ENCODE measurements at regions not wholly inside any gene's neighbourhood (a gene's known extent, or its start where the extent isn't known, plus 50 kb on each side); places are given as distances from the start of the nearest gene placed in this dataset.

DNA sequence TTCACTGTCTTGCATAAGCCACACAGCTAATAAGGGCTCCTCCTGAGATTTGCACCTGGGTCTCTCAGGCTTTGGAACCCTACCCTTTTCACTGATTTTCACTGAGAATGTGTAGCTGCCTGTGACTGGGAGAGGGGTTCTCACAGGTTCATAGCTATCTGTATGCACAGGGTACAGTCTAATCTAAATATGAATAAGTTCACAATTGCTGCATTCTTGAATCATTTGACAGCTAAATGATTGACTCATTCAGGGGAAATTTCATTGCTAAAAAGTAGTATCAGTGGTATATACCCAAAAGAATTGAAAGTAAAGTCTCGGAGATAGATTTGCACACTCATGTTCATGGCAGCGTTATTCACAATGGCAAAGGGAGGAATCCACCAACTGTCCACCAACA, 140.7 kb downstream of the BOD1 start:
- H3K4me3 ChIP-seq (ENCODE audit: low read depth in 1 of 2, low read length in 2 of 2), result no peak overlapping the region
- H3K9ac ChIP-seq (ENCODE audit: low read depth, low read length), result no peak overlapping the region
- no peak overlapping the region for H3K4me2 ChIP-seq (ENCODE audit: insufficient read depth, low read length)
- H3K9me3 ChIP-seq (ENCODE audit: insufficient read depth, low read length, severe bottlenecking), result no peaks in the 10 kb centered on the region
- no peak for ATAC-seq (ENCODE audit: insufficient read depth, low read depth)
- H3K27ac ChIP-seq (ENCODE audit: low read length), result no peak overlapping the region
- peaks cover 4% of the 10 kb centered on the region for H3K27me3 ChIP-seq (ENCODE audit: insufficient read depth, low read length, poor library complexity)
- H3K79me2 ChIP-seq (ENCODE audit: insufficient read depth, low read length), result no peaks in the 10 kb centered on the region
- TF ChIP-seq CTCF (IDR thresholded peaks at IDR 0.05; ENCODE audit: borderline replicate concordance, extremely low read depth, low read length, poor library complexity, severe bottlenecking), result no peak
- TF ChIP-seq EZH2 (IDR thresholded peaks at IDR 0.05; ENCODE audit: borderline replicate concordance, low read depth, low read length, severe bottlenecking), result no peak
- H3K4me1 ChIP-seq (ENCODE audit: insufficient read depth, low read length), result no peaks in the 10 kb centered on the region
- no peaks in the 10 kb centered on the region for H3K36me3 ChIP-seq (ENCODE audit: insufficient read depth, low read length)
- no peaks in the 10 kb centered on the region for H4K20me1 ChIP-seq (ENCODE audit: insufficient read depth, low read length)
- no peak overlapping the region for H2AFZ ChIP-seq (ENCODE audit: low read depth, low read length)
- DNase-seq, result no peak

DNA sequence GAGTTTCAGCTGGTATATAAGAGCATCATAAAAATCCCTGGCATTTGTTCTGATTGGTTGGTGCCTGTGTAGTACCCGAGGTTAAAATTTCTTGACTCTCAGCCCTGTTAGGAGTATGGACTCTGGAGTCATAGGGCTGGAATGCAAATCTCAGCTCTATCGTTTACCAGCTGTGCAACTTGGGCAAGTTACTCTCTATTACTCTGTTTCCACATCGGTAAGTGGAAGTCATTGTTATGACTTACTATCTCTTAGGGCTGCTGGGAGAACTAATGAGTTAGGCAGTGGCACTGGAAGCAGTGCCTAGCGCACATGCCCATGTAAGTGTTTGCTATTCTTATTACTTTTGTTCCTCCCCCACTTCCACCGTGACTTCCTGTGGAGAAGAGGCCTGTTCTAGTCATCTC, 141.6 kb downstream of the BOD1 start:
- Histone ChIP-seq H3K27me3 (ENCODE audit: insufficient read depth, low read length, poor library complexity) (peaks cover 4% of the 10 kb centered on the region), H3K4me2 (ENCODE audit: insufficient read depth, low read length) (no peak overlapping the region), H3K4me1 (ENCODE audit: insufficient read depth, low read length) (no peaks in the 10 kb centered on the region), H4K20me1 (ENCODE audit: insufficient read depth, low read length) (no peaks in the 10 kb centered on the region), H3K9me3 (ENCODE audit: insufficient read depth, low read length, severe bottlenecking) (no peaks in the 10 kb centered on the region), H3K9ac (ENCODE audit: low read depth, low read length) (no peak overlapping the region), H3K4me3 (ENCODE audit: low read depth in 1 of 2, low read length in 2 of 2) (no peak overlapping the region), H3K79me2 (ENCODE audit: insufficient read depth, low read length) (no peaks in the 10 kb centered on the region), H2AFZ (ENCODE audit: low read depth, low read length) (no peak overlapping the region), H3K36me3 (ENCODE audit: insufficient read depth, low read length) (no peaks in the 10 kb centered on the region), H3K27ac (ENCODE audit: low read length) (no peak overlapping the region)
- no peak for TF ChIP-seq EZH2 (IDR thresholded peaks at IDR 0.05; ENCODE audit: borderline replicate concordance, low read depth, low read length, severe bottlenecking)
- no peak for TF ChIP-seq CTCF (IDR thresholded peaks at IDR 0.05; ENCODE audit: borderline replicate concordance, extremely low read depth, low read length, poor library complexity, severe bottlenecking)
- DNase-seq (no peak), ATAC-seq (ENCODE audit: insufficient read depth, low read depth) (no peak)

DNA sequence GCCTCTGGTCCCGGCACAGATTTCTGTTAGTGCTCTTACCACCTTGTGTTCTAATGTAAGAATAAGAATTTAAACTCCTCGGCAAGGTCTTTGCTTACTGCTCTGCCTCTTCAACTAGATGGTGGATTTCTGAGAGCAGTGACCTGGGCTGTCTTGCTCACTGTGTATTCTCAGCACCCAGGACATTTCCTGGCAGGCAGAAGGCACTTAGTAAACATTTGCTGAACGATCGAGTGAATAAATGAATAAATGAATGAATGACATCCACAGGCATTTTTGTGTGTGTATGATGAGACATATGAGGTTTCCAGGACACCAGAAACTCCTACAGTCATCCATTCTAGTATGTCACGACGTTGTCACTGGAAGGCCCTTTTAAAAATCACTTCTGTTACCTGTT, 143.2 kb downstream of the BOD1 start:
- Histone ChIP-seq H3K4me2 (ENCODE audit: insufficient read depth, low read length) (no peak overlapping the region), H3K9me3 (ENCODE audit: insufficient read depth, low read length, severe bottlenecking) (no peaks in the 10 kb centered on the region), H3K27ac (ENCODE audit: low read length) (no peak overlapping the region), H3K4me3 (ENCODE audit: low read depth in 1 of 2, low read length in 2 of 2) (no peak overlapping the region), H3K36me3 (ENCODE audit: insufficient read depth, low read length) (no peaks in the 10 kb centered on the region), H2AFZ (ENCODE audit: low read depth, low read length) (no peak overlapping the region), H4K20me1 (ENCODE audit: insufficient read depth, low read length) (no peaks in the 10 kb centered on the region), H3K9ac (ENCODE audit: low read depth, low read length) (no peak overlapping the region), H3K79me2 (ENCODE audit: insufficient read depth, low read length) (no peaks in the 10 kb centered on the region), H3K4me1 (ENCODE audit: insufficient read depth, low read length) (no peaks in the 10 kb centered on the region), H3K27me3 (ENCODE audit: insufficient read depth, low read length, poor library complexity) (no peaks in the 10 kb centered on the region)
- TF ChIP-seq CTCF (IDR thresholded peaks at IDR 0.05; ENCODE audit: borderline replicate concordance, extremely low read depth, low read length, poor library complexity, severe bottlenecking), result no peak
- no peak for TF ChIP-seq EZH2 (IDR thresholded peaks at IDR 0.05; ENCODE audit: borderline replicate concordance, low read depth, low read length, severe bottlenecking)
- ATAC-seq (ENCODE audit: insufficient read depth, low read depth), result no peak
- DNase-seq, result no peak

DNA sequence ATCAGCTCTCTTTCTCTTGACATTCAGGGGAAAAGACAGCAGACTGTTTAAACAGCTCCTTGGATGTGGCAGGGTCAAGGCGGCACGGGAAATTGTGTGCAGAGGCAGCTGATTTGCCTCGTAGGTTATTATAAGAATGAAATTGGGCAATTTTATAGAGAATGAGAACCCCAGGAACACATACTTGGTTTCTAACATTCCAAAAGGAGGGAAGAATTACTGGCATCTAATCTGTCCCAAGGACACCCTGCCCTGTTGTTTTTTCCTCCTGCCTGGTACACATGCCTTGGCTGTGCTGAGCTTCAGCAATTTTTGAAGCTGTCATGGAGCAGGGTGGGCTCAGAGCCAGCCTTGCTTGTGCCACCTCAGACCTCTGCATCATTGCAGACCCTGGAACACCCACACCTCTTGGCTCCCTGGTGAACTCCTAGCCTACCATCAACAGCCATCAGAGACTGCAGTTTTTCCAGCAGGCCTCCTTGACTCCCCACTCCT, 143.6 kb downstream of the BOD1 start:
- H3K4me2 ChIP-seq (ENCODE audit: insufficient read depth, low read length), result no peak overlapping the region
- DNase-seq, result no peak
- no peak overlapping the region for H2AFZ ChIP-seq (ENCODE audit: low read depth, low read length)
- no peak for ATAC-seq (ENCODE audit: insufficient read depth, low read depth)
- no peaks in the 10 kb centered on the region for H3K9me3 ChIP-seq (ENCODE audit: insufficient read depth, low read length, severe bottlenecking)
- TF ChIP-seq EZH2 (IDR thresholded peaks at IDR 0.05; ENCODE audit: borderline replicate concordance, low read depth, low read length, severe bottlenecking), result no peak
- no peak overlapping the region for H3K4me3 ChIP-seq (ENCODE audit: low read depth in 1 of 2, low read length in 2 of 2)
- H3K9ac ChIP-seq (ENCODE audit: low read depth, low read length), result no peak overlapping the region
- H3K27me3 ChIP-seq (ENCODE audit: insufficient read depth, low read length, poor library complexity), result no peaks in the 10 kb centered on the region
- H3K27ac ChIP-seq (ENCODE audit: low read length), result no peak overlapping the region
- no peaks in the 10 kb centered on the region for H4K20me1 ChIP-seq (ENCODE audit: insufficient read depth, low read length)
- H3K36me3 ChIP-seq (ENCODE audit: insufficient read depth, low read length), result no peaks in the 10 kb centered on the region
- H3K79me2 ChIP-seq (ENCODE audit: insufficient read depth, low read length), result no peaks in the 10 kb centered on the region
- no peaks in the 10 kb centered on the region for H3K4me1 ChIP-seq (ENCODE audit: insufficient read depth, low read length)
